GM10266 (cell line): ENCODE measurements at regions not wholly inside any gene's neighbourhood (a gene's known extent, or its start where the extent isn't known, plus 50 kb on each side); places are given as distances from the start of the nearest gene placed in this dataset.
"Not testable (repeated sequence)": the region's sequence is repeated elsewhere in the genome, so short reads cannot be mapped to it uniquely, and the experiment has no call there.

Source experiments
- DNase-seq: peaks from one replicate; pipeline ENCODE4 v3.0.0; 2012; ENCODE audit errors: extremely low spot score
- TF ChIP-seq, protein P1 (sequence below): IDR thresholded peaks from 2 replicates; pipeline ENCODE4 v1.5.1; 2012; ENCODE audit warnings: mild to moderate bottlenecking, low read depth; ENCODE audit not compliant: control insufficient read depth, insufficient read depth; ENCODE audit errors: missing control alignments

DNA sequence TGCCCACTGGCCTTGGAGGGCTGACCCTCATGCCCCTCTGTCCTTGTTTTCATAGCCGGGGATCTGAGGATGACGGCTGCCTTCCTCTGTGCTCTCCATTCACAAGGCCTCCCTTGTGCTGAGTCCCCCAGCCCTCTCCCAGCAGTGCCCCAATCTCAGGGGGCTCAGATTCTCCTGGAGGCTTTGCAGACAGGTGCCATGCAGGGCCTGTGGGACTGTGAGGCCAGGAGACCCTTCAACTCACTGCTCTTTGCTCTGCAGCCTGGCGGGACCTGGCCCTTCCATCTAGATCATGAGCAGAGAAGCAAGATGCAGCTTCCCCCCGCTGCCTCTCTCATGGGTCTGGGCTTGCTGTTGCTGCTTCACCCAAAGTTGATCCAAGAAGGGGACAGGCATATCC is 356.0 kb downstream of the BCL11B start:
- DNase-seq: no peak
- TF ChIP-seq, protein P1, sequence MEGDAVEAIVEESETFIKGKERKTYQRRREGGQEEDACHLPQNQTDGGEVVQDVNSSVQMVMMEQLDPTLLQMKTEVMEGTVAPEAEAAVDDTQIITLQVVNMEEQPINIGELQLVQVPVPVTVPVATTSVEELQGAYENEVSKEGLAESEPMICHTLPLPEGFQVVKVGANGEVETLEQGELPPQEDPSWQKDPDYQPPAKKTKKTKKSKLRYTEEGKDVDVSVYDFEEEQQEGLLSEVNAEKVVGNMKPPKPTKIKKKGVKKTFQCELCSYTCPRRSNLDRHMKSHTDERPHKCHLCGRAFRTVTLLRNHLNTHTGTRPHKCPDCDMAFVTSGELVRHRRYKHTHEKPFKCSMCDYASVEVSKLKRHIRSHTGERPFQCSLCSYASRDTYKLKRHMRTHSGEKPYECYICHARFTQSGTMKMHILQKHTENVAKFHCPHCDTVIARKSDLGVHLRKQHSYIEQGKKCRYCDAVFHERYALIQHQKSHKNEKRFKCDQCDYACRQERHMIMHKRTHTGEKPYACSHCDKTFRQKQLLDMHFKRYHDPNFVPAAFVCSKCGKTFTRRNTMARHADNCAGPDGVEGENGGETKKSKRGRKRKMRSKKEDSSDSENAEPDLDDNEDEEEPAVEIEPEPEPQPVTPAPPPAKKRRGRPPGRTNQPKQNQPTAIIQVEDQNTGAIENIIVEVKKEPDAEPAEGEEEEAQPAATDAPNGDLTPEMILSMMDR: no peak

DNA sequence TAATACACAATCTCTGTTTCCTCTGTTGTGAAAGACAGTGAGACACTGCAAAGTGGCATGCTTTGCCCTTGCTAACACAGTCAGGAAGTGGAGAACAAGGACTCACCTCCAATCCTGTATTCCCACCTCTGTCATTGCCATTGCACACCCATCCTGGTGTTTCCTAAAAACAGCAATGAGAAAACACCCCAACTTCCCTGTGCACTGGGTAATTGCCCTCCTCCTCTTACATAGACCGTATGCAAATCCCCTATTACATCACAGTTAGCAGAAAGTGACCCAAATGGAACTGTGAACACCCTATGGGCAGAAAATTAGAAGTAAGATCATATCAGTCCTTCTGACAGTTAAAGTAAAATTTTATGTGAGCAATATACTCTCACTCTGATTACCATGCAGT is 355.5 kb downstream of the BCL11B start:
- no peak for DNase-seq
- TF ChIP-seq, protein P1: no peak

DNA sequence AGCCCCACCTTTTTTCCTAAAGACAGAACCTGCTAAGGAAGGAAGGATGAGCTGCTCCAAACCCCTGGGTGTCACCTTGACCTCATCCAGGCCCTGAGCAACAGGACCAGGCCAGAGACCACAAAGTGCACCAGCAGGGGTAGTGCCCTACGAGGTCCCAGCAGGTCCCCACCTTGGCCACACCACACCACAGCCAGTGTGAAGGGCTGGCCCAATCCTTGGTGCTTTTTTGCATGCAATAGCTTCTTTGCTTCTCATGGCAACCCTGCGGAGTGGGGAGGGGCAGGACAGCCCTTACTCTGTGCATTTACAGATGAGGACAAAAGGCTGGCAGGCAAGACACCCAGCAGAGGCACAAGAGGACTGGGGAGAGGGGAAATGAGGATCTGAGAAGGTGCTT is 352.6 kb downstream of the BCL11B start:
- DNase-seq: no peak
- TF ChIP-seq, protein P1: no peak

DNA sequence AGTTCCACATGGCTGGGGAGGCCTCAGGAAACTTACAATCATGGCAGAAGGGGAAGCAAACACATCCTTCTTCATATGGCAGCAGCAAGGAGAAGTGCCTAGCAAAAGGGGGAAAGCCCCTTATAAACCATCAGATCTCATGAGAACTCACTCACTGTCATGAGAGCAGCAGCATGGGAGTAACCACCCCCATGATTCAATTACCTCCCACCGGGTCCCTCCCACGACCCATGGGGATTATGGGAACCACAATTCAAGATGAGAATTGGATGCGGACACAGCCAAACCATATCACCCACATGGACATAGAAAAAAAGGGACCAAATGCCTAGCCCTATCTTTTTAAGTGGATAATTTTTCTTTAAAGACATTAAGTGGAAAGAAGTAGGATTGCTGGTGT is 350.7 kb downstream of the BCL11B start:
- DNase-seq: not testable (repeated sequence)

DNA sequence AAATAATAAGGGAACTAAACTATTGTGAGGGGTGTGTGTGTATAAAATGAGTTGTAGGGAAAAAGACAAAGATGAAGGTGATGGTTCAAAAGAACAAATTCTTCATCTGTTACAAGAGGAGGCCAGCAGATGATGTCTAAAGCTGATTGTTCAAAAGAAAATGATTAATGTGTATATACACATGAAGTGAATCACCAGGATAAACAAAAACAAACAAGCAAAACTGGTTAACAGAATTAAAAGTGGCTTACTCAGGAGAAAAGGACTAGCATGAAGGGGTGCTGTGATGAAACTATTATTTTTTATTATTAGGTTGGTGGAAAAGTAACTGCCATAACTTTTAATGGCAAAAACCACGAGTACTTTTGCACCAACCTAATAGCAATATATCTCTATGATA is 348.4 kb downstream of the BCL11B start:
- DNase-seq: no peak

DNA sequence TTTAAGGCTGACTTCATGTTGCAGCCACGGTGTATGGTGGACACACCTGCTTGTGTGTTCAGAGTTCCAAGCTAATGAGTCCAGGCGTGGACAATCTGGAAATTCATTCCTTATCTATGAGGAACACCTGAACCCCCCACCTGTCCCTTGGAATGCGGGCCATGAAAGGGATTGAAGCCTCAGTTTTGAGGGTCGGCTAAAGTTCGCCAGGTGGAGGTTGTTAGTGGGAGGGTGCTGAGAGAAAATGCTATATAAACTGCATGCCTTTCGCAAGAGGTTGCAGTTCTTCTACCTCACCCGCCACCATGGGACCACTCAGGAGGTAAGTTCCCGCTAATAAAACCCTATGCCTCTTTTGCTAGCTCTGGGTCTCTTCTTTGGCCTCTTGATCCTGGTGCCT is 348.0 kb downstream of the BCL11B start:
- DNase-seq: no peak
- TF ChIP-seq, protein P1: no peak

More for the DNA sequence above, 348.4 kb downstream of the BCL11B start:
- TF ChIP-seq, protein P1: no peak

DNA sequence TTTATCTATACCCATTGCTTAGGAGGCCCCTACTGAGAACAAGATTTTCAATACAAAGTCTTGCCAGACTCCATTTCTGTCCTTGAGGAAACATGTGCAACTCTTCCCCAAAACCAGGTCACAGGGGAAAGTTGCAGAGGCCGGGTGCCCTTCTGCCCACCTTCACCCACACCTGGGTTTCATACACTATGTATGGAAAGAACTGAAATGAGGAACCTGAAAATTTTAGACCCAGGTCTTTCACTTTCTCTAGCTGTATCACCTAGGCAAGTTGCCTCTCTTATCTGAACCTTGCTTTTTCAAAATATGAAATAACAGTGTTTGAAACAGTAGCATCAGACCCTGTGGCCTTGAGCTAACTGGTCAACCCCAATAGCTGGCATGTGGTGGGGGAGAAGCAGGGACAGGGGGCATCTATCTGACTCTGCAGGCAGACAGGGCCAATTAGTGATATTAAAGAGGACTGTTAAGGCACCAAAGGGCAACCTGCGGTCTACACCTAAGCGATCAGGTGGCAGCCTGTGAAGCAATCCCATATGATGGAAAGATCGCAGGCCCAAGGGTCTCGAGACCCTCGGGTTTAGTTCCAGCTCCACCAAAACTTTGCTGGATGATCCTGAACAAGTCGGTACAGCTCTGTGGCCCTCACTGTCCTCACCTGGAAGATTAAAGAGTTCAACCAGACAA is 346.5 kb downstream of the BCL11B start:
- DNase-seq: no peak
- TF ChIP-seq, protein P1: no peak

DNA sequence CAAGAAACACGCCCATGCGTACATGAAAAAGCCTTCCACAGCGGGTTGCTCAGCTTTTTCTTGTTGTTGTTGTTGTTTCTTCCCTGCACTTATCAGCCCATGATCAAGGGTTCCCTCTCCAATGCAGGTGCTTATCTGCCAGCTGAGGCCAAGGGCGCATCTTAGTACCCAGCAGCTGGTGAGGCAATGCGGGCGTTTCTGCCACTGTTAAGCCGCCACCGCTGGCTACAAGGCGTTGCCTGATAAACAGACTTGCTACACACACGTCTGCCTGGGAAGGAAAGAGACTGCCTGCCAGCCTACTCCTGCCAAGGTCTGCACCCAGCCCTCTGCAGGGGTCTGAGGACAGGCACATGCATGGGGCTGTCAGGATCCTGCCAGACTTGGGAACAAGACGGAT is 345.9 kb downstream of the BCL11B start:
- TF ChIP-seq, protein P1: no peak
- no peak for DNase-seq
